NCI-H226 (cell line): ENCODE measurements at regions not wholly inside any gene's neighbourhood (a gene's known extent, or its start where the extent isn't known, plus 50 kb on each side); places are given as distances from the start of the nearest gene placed in this dataset.

Experiments
- DNase-seq: peaks from one replicate; pipeline ENCODE4 v3.0.0-alpha.2; 2015

DNA sequence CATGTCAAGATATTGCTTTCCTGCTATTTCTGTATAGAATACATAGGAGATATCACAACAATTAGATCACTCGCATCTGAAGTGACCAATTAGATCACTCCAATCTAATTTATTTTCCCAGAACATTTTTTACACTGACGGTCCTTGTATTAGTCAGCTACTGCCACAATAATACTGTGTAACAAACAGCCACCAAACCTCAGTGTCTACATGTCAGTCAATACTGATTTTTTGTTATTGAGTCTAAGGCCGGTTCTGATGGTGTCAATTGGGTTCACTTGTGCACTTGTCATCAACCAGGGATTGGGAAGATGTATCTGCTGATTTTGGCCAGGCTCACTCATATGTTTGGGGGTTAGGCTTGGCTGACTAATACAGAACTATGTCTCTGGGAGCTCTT lies 275.9 kb upstream of the NFE2L3 start:
- no peak for DNase-seq

DNA sequence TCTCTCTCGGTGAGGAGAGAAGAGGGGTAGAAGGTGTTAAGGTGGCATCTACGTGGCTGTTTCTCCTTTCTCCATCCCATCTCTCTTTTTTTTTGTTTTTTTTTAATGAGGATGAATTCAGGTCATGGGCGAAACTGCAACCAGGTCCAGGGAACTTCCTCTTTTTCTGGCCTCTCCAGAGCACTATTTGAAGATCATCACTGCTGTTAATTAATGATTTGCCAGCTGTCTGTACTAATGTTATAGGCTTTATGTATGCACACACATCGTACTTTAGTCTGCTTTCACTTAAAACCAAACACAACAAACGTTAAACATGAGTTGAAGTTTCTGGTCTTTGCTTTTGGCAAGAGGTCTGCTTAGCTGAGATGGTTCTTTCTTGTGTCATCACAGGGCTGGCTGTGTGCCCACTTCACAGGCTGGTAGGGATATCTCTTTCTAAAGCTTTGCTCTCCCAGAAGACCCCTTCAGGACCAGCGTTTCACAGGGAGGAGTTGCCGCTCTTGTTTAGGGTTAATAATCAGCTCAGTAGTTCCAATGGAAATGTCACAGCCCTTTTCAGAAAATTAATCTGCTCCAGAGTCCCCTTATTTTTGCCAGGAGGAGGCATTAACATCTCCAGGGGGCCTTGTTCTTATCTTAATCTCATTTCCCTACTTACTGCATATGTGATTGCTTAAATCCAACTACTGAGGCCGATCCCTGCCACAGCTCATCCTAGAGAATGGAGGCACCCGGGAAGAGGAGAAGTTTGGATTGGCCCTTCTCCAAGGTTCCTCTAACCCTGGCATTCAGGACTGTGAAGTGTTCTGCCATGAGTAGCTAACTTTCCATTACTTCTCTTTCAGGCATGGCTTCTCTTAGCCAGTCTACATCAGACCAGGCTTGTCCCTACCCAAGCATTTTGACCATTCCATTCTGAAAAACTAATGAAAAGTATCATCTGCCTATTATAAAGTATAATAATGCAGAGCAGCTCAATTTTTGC lies 273.9 kb upstream of the NFE2L3 start:
- no peak for DNase-seq

DNA sequence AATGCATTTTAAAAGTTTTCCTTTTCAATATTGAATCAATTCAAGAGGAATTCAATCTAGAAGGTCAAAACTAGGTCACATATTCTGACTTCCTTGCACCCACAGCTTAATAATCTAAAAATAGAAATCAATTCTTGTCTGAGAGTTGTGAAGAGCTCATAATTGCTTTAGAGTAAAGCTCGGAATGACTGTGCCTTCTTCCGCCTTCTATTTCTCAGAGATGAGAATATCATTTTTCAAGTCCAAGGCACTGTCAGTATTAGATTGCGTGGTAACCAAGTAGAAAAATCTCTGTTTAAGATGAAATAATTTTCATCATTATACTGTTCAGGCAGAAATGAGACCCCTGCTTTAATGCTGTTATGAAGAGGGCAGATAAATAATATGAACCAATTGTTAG lies 272.2 kb upstream of the NFE2L3 start:
- DNase-seq, result no peak

DNA sequence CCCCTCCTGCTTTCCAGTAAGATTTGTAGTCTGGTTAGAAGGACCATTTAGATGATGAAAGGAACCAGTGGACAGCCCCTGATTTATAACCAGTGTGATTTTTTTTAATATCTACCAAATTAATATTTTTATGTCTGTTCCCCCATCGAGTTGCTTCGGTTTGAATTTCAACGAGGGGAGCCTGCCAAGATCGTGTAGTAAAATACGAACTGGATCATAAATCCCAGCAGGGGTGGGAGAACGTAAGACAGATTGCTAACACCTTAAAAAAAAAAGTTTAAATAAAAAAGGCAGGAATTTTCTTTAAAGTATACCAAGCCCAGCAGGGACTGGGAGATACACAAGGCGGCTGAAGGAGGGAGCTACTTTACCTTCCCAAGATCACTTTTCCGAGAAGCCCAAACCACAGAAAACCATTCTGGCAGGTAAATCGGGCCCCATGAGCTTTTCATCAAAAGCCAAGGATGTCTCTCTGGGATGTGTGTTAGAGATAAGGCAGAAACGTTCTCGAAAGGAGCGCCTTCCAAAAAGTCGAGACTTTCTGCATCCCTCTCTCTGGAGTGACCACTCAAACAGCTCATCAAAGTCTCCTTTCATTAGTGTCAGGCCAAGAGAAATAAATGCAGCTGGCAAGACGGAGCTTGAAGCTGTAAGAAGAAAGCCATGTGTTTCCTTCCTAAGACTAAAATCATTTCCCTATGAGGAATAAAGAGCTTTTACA lies 270.5 kb upstream of the NFE2L3 start:
- no peak for DNase-seq

DNA sequence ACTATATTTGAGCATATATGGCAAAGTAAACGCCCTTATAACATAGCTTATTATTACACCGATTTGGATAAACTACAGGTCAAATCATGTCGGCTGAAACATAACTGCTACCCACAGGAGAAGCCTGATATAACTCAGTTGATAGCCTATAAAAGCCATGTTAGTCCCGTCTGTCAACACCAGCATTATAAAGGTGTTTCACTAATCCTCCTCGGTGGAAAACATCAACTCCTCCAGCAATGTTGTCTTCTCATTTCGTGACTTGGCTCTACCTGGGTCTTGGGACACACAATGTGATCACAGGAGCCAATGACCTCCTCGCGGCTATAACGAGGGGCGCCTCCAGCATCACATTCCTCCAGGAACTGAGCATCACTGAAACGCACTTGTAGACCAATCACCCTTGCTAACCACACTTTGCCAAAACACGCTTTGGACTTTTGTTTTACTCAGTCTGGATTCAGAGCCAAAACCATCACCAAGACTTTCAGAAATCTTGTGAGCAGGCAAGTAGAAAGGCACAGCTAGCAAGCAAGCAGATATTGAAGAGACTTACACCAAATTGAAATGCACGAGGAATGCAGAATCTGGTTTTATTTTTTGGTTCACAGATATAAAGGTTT lies 269.7 kb upstream of the NFE2L3 start:
- DNase-seq, result no peak

DNA sequence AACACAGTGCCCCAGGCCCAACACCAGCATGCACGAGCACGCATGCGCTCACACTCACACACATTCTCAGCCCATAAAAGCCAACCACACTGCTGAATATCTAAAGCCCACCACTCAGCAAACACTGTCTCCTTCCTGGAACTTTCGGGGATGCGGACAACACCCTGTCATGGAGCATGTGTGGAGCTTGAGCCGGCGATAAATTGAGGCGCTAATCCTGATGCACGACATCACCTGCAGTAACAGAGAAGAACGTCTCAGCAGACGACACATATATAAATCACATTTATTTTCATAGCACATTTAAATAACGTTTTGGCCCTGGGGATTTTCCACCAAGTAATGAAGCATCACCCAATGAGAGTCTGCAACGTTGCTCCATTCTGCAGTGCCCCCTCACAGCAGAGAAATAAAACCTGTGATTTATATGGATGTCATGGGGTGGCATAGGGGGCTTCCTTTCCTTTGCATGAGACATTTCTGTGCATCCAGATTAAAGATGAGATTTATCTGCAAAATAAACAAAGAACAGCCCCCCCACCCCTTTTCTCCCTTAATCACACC lies 267.7 kb upstream of the NFE2L3 start:
- DNase-seq, result no peak

DNA sequence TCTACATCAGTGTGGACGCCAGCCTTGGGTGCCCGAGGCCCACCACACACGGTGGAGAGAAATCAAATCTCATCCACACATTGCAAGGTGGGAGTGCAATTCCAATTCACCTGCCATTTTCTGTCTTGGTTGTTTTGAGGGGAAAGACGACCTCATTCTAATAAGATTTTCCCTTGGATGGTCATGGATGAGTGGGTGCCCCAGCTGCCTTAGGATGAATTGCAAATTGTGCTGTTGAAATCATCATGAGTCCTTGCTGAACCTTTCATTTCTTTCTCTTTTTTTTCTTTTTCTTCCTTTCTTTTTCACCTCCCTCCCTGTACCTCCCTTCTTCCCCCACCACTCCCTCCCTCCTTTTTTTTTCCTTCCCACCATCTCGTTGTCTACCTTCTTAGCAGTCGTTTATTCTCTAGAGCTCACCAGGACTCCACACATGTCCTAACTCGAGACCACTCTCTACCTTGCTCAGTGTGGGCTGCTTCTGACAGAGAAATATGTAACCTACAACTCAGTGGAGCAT lies 266.9 kb upstream of the NFE2L3 start:
- DNase-seq, result no peak

DNA sequence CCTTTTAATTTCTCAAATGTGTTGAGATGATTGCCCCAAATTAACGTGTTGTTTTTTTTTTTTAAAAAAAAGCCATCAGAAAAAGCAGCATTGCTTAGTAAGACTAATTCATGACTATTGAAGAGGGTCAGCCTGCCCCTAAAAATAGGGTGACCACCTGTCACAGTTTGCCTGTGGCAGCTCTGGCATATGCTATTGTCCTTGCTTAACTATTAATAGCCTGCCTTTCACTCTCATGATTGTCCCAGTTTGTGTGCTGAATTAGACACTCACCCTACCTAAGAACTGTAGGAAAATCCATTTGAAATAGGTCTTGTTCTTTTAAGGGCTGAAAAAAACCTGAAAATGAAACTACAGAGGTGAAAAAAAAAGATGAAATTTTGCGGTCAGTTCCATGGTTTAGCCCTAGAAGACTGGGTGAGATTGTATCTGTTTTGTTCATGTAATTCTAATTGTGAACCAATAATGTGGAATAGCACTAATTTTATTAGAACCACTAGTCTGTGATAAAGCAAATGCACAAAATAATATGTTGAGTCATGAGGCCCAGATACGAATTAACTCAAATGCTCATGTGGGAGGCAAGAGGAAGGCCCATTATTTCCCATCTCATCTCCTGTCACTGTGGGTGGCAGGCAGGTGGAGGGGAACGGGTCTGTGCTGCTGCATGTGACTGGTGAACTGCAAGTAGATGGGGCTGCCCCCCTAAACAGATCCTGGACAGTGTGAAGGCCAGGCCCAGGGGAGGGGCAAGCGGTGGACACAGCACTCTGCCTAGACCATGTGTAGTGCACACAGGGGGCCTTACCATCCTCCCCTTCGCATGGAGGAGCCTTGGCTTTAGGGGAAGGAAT lies 265.4 kb upstream of the NFE2L3 start:
- no peak for DNase-seq

DNA sequence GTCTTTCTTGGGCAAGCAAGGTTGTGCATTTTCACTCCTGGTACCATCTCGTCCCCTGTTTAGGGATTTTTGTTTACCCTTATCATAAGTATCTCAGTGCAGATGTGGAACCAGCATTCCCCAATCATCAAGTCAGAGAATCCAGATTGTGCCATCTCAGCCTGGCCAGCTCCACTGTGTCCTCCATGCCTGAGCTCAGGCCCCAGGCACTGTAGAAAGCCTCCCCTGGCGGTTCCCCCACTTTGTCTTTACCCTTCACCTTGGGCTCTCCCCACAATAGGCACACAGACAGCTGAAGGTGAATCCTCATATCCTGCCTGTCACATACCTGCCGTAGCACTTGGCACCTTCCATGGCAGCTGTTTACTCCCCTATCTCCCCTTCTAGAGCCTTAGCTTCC lies 264.7 kb upstream of the NFE2L3 start:
- no peak for DNase-seq

DNA sequence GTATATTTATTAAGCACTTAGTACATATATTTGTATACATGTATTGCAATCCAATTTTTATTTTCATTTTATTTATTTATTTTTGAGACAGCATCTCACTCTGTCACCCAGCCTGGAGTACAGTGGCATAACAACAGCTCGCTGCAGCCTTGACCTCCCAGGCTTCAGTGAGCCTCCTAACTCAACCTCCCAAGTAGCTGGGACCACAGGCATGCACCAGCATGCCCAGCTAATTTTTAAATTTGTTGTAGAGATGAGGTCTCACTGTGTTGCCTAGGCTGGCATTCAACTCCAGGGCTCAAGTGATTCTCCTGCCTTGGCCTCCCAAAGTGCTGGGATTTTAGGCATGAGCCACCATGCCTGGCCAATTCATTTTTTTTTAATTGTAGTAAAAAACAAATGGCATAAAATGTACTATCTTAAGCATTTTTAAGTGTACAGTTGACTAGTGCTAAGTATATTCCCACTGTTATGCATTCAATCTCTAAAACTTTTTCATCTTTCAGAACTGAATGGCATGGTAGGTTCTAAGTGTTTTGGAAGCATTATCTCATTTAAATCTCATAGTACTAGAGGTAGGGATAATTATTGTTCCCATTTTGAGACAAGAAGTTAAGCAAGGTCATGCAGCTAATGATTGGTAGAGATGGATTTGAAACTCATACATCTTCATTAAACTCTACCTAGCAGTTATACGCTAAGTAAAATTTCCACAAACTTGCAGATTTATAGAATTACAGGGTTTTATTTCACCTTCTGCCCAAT lies 264.0 kb upstream of the NFE2L3 start:
- no peak for DNase-seq

DNA sequence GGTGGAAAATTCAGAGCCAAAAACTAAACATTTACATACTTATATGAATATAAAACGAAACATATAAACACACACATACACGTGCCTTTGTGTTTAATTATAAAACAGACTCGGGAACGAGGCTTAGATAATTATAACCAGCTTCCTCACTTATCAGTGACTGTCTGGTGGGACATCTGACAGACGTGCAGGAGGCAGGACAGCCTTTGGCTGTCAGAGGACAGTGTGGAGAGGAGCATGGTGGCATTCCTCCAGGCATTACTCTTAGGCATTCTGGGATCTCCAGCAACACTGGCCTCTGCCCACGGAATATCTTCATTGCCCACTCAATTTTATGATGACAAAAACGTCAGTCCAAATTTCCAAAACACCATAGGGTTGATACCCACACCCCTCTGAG lies 262.2 kb upstream of the NFE2L3 start:
- DNase-seq, result no peak

DNA sequence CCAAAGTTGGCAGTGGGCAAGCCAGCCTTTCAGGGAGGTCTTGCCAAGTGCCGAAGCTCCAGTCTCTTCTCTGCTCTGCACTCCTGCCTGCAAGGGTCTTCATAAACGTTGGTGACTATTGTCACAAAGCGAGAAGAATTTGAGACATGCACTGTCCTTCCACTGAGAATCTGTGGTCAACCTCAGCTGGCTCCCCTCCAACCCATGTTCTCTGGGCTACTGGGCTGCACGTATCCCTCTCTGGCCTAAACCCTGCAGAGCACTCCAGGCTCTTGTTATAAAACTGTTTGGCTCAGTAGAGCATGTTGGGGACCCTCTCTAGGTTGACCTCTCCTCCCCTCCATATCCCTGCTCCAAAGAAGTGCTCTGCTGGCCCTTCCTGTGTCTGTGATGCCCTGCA lies 260.4 kb upstream of the NFE2L3 start:
- no peak for DNase-seq

DNA sequence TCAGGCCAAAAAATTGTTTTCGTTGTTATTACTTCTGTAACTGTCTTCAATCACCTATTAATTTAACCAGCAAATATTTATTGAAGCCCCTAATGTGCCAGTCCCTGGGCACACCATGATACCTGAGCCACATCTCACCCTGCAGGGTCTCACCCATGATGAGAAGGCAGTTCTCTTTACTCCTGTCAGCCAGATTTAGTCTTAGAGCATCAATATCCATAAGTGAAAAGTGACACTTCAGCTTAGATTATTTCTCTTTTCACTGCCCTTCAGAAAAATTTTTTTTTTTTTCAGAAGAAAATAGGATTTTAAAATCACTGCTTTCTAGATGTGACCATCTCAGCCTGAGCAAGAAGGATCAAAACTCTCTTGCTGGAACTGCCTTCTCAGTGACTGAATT lies 258.6 kb upstream of the NFE2L3 start:
- no peak for DNase-seq

DNA sequence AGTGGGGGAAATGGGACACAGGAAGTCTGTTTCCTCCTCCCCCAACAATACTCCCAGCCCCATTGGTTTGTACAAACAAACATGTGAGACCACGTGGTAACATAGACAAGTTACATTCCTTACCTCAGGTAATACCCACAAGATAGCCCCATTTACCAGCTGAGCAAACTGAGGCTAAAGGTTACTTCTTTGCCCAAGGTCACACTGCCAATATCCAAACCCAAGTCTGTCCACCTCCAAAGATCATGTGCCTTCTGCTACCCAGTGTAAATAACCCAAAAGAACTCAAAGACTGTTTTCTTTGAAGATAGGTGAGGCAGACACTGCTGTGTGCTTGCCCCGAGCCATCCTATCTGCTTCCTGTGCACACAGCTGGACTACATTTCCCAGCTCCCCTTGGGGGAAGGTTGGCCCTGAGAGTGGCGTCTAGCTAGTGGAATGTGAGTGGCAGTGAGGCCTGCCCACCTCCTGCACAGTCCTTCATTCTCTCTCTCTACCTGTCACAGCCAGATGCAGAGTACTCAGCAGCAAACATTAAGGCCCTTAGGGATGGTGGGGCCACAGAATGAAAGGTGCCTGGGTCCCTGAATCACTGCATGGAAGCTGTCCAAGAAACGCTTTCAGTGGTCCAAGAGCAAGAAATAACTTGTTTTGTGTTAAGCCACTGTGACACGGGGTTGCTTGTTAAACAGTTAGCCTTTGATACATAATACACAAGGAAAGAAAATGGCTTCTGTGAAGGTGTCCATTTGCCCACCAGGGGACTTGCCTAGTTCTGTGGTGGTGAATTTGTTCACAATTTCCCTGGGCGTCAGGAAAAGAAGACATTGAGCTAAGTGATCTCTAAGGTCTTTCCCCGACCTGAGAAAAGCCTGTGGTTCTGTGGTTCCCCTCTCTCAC lies 257.7 kb upstream of the NFE2L3 start:
- DNase-seq, result peak; percentile 34

DNA sequence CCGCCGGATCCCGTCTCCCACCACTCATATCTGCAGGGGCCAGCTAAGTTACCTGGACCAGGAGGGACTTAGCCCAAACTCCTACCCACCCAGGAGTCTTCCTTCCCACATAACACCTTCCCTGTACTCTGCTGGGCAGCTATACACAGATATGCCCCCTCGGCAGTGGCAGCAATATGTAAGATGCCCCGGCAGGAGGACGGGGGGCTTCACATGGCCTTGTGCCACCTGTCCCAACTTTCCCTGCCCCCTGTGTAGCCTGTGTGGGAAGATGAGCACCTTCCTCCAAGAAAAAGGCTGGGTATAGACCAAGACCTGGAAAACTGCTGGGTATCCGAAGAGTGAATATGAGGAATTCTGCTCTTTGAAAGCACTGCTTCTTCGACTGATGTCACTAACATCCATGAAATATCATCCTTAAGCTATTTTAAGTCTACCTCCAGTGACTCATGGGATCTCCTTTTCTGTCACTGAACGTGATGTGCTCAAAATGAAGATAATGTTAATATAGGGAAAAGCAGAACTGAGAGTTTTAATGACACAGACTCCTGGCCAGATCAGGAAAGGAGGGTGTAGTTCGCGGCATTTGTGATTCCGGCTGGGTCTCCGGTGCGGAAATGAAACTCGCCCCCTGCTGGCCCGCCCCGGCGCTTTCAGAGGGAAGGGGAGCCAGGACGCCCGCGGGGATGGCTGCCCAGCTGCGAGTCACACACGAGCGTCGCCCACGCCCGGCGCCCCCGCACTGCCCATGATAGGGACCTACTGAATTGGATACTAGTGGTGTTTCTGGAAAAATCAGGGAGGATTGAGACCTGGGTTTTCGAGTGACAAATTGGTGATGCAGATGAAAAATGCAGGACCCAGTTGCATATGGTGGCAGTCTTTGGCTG lies 256.9 kb upstream of the NFE2L3 start:
- DNase-seq, result no peak

DNA sequence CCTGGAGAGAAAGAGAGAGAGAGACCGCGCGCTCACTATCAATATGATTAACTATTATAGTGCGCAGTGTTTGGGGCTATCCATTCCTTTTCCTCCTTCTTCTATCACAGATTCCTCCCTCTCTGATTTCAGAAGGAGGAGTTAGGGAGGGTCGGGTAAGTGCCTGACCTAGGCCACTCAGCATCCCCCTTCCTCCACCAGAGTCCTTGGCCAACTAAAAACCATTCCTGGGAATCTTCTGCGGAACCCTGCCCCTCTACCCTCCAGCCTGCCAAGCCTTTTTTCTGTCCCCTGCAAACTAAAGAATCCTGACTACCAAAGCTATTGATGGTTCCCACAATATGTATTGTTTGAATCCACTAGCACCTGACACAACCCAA lies 256.2 kb upstream of the NFE2L3 start:
- no peak for DNase-seq

DNA sequence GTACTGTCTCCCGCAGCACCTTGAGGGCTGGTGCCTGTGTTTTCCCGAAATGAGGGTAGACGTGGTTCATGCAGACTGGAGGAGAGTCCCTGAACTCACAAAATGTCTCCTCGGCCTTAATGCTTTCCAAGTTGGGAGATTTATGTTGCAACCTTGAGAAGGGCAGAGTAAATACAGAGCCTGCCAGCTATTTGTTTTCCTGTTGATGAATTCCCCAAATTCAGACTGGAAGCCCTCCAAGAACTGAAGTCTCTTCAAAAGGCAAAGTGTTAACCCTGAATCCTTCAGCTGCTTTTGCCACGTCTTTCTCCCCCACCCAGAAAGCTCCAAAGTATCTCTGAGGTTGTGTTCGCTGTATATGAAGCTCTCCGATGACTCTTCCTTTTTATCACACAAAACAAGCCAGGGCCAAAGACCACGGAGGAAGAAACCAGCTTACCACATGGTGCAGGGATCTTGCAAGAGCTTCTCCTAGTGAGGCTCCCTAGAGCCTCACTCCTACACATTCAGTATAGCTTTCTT lies 254.7 kb upstream of the NFE2L3 start:
- DNase-seq, result peak; percentile 29

DNA sequence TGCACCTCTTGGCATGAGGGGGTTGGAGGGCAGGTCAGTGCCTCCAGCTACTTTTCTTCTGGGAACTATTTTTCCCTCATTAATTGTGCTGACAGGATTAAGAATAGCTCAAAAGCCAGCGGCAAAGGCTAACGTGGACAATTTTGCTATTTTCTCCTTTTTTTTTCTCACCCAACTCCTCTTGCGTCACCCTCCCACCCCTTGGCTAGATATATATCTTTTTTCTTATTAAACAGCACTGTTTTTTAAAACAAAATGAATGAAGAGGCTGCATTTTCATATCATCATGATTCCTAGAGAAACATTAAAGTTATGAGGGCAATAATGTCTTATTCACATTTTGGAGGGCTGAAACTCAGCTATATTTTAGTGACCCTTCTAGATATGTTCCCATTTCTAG lies 251.8 kb upstream of the NFE2L3 start:
- no peak for DNase-seq

DNA sequence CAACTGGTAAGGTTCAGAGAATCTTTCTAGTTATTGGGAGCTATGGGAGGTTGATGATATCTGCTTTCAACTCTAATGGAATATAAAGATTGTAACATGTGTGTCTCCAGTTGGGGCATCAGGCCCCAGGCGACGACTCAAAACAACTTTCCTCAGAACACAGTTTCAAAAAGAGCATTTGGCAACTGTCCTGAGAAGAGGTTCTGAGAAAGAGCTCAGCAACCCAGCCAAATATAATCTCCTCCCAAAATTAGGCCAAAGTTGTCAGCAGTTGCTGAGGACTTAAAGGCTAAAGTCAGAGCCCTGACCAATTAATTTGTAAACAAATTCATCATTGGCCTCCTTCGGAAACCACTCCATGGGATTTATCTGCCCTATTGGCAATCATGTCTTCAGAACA lies 251.1 kb upstream of the NFE2L3 start:
- DNase-seq, result no peak
